GM21717 (cell line): ENCODE measurements at regions not wholly inside any gene's neighbourhood (a gene's known extent, or its start where the extent isn't known, plus 50 kb on each side); places are given as distances from the start of the nearest gene placed in this dataset.

Experiments
- ATAC-seq: cut with Tn5 transposase; IDR thresholded peaks from one replicate; pipeline ENCODE4 v1.9.1; 2021; ENCODE audit warnings: mild to moderate bottlenecking, moderate library complexity; ENCODE audit not compliant: unreplicated experiment

DNA sequence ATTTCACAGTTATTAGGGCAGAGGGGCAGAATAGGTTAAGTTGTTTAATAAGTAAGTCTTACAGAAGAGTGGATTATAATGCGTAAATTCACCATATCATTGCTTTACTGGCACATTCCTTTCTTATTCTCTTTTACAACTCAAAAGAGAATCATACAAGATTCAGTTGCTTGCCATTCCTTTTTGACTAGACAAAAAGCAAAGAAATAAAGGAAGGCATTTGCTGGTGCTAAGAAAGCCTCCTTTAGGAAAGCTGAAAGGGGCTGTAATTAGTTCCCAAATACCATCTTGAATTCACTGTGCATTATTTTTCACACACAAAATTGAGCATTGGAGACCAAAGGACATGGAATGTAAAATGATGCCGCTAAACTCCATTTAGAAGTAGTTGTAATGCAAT is 499.3 kb downstream of the NXPH1 start:
- ATAC-seq = no peak

DNA sequence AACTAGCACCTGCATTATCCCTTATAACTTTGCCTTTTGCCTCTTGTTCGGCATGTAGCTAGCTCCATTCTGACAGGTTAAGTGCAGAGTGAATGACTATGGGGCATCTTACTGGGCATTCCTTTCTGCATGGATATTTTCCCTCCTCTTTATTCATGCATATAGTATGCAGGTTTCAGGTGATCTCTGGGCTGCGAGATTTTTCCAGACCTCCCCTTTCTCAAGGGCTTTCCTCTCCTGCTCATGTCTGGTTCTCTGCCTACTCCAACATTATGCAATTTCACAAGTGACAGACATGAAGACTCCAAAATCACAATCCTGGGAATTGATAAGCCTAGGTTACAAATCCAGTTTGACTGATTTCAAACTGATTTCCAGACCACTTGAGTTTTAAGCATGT is 503.8 kb downstream of the NXPH1 start:
- no peak for ATAC-seq

DNA sequence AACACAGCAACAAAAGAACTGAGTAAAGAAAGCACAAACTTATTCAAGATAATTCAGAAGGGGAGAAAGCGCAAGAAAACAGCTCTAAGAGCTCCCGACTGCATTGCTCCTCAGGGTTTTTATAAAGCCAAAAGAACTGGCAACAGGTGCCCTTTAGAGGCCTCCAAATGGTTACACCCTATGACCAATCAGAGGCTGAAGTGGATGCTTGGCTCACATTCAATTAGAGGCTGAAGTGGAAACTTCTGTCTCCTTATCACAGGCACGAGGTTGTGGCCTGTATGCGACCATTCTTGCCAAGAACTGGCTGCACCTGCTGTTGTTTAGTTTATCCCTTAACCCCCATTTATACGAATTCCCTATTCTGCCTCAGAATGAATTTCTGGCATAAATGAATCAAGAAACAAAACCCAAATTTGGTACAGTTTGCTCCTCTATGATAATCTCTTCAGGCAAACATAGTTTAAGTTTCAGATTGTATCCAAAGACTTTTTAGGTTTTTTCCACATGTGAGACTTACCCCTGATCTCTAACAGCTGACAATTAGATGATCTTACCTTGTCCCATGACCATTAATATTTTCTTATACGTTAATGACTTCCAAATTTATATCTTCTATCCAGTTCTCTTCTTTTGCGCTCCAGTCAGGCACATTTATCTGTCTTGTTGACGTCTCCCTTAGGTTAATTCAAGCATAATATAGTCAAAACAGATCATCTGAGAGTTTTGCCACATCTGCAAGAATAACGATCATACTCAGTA is 504.8 kb downstream of the NXPH1 start:
- ATAC-seq = no peak

DNA sequence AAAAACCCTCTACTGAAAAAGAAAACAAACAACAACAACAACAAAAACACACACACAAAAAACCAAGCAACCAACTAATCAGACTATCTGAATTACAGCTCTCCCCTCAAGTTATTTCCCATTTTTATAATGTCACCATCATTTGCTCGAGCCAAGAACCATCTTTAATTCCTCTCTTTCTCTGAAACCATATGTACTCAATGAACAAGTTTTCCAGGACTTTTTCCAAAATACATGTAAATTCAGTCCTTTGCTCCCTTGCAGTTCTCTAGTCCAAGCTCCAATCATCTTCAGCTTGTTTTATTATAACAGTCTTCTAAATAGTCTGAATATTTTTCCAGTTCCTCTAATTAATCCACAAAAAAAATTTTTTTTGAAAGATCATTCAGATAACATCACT is 506.0 kb downstream of the NXPH1 start:
- no peak for ATAC-seq

DNA sequence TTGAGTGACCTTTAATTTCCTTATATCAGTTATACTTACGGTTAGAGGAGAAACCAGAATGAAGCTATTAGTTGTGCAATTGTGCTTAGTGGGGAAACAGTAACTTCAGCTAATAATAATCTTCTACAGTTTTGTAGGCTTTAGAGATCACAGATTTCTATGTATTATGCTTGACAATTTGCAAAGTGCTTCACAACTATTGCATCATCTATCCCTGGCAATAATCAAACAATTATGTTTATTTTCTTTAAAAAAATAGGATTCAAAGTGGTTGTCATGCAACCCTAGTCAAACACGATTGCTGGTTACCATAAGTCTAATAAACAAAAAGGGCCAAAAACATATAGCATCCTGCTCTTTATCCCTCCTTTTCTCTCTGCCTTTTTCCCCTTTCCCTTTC is 530.3 kb downstream of the NXPH1 start:
- ATAC-seq = no peak

DNA sequence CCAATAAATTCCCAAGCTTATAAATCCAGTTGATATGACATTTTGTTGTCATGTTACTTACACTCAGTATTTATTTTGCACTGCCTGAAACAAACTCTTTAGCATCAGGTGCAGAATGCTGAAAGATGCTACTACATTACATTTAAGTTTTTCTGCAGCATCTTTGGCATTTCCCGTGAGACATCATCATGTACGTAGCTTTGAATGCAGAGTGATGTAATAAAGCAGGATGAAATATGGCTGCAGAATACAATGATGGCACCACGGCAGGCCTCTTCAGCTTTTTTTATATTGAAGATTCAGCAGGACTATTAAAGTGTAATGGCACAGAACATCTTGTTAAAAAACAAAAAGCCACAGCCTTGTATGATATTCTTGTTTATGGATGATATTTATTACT is 531.8 kb downstream of the NXPH1 start:
- ATAC-seq = no peak

DNA sequence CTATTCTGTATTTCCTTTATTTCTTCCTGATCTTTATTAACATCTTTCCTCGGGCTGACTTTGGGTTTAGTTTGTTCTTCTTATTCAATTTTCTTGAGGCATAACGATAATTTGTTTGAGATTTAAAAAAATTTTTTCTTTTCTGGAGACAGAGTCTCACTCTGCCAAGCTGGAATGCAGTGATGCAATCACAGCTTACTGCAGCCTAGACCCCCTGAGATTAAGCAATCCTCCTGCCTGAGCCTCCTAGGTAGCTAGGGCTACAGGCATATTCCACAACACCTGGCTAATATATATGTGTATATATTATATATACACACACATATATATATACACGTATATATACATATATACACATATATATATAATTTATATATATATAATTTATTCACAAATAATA is 540.2 kb downstream of the NXPH1 start:
- no peak for ATAC-seq

DNA sequence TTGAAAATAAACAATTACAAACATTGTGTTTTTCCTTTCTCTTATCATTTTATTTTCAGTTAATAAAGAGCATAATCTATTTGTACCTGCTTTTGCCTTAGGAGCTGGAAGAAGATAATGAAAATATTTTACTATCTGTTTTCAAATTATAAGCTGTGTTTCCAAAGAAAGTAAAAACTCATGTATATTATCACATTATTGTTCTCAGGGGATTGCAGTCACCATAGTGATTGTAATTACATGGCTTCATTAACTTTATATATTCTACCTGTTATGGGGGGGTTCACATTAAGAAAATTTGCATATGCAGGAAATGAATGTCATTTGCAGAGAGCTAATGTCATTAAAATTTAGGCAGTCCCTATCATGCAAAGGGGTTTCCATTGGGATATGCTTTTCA is 542.3 kb downstream of the NXPH1 start:
- ATAC-seq = no peak

DNA sequence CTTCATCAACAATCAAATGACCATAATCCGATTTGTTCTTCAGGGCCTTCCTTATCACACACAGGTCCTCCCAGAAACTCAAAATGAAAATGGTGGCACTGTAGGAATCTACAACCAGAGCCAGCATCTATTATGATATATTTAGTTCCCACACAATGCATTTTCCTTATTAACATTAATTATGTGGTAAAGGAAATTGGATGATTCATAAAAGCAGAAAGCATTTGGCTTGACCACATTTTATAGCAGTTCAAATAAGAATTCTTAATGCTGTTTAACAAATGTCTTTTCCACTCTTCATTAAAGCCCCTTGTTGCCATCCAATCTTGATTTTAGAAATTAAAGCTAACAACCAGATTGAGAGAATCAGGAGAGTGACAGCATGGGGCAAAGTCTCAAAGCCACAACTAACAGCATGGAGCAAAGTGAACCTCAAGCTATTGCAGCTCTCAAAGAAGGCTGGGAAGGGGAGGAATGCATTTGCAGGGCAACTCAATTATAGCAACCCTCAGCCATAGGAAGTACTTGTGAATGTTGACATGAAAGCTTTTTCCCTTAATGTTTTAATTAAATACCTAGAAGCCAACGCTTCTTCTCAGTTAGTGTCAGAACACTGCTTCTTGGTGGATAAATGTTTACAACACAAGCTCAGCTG is 549.1 kb downstream of the NXPH1 start:
- no peak for ATAC-seq

DNA sequence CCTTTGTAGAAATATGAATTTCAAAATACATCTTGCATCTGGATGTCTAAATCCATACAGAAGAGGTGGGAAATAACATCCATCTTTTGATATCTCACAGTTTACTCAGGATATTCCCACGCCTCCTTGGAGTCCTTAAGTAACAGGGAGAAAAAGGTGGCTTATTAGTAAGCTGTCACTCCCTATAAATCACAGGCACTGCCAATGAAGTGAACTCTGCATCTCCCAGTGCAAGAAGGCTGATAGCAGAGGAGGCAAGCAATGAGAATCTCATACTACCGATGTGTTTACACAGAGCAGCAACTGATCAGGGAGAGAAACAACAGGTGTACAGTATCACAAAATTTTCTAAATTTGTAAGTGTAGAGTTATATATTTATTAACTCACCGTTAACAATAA is 551.8 kb downstream of the NXPH1 start:
- no peak for ATAC-seq

DNA sequence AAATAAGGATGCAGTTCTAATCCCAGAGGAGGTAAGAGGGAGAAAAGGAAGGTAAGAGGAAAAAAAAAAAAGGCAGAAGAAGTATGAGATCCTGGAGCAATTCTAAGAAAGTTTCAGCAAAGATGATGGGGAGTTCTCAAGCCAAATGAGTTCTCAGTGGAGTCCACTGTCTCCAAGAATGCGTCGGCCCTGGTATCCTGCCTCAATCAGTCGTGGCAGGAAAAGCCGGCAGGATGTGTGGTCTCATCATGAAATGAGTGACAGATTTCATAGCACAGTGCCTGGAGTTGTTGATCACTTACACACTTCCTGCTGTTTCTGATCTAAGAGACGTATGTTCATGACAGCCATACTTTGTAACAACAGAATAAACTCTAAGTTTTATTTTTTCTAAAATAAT is 554.9 kb downstream of the NXPH1 start:
- ATAC-seq = no peak

DNA sequence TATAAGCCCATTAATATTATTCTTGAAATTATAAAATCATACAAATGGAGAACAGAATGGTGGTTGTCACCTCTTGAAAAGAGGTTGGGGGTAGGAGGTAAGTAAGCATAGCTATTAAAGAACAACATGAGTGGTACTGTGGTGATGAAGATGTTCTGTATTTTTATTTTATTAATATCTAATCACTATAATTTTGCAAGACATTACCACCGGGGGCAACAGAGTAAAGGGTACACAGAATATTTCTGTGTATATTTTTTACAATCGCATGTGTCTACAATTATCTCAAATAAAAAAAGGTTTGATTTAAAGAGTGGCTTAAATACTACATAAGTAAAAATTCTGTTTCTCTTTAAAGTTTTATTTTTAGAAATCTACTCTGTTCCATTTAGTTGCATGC is 557.8 kb downstream of the NXPH1 start:
- no peak for ATAC-seq

DNA sequence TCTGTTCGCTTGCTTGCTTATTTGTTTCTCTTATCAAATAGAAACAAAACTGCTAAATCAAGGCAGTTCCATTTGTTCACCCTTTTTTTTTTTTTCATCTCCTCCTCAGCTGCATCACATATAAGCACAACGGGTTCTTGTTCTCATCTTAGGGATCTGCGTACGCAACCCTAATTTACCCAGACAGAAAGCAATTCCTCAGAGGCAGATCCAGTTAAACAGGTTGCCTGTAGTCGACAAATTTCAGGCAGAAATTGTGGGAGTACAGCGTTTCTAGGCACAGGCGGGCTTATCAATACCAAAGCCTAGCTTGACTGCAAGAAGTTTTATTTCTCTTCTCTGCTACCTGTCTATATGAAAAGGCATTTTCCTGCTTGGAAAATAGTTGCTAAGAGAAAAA is 565.4 kb downstream of the NXPH1 start:
- ATAC-seq = no peak

DNA sequence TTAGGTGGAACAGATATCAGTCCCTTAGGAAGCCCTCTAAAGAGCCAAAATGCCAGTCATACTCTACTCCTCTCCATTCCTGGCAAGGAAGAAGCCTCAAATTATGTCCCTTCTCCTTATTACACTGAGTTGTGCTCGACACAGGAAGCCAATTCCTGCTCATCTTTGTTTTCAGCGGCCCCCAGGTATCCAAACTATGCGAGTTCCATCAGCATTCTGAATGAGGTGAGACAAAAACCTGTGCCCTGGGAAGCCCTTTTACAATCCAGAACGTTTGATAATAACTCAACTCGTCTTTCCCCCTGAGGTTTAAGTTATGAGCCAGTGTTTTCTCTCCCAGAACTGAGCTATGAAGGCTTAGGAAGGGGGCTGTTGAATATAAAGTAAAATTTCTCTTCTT is 580.5 kb downstream of the NXPH1 start:
- ATAC-seq = no peak

DNA sequence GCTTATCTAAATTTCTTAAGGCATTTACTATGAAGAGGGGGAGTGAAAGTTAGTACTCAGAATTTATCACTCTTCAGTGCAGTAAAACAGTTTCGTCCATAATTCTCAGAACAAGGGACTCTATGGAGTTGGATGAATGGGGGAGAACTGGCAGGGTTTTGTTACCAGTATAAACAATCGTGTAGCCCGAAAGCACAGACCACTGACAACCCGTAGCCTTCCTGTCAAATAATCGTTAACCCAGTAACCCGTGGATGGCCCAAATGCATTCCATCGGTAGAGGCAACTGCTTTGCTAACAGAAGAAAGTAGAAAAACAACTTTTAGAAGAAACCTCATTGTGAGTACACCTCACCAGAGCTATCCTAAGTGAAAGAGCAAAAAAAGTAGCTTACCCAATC is 583.9 kb downstream of the NXPH1 start:
- no peak for ATAC-seq

DNA sequence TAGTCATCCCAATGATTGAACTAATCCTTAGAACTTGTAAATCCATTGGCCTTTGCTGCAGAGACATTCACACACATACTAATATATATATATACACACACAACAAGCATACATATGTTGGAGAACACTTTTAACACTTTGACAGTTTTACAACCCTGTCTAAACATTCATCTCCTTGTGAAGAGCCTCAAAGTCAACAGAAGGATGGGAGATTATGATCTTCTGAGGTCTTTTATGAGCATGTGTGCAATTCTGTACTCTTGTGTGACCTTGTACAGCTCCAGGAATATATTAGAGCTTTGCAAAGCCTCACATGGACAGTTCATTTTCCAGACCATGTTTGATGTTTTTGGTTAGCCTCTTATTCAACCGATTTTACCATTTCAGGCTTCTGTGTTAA is 589.0 kb downstream of the NXPH1 start:
- no peak for ATAC-seq

DNA sequence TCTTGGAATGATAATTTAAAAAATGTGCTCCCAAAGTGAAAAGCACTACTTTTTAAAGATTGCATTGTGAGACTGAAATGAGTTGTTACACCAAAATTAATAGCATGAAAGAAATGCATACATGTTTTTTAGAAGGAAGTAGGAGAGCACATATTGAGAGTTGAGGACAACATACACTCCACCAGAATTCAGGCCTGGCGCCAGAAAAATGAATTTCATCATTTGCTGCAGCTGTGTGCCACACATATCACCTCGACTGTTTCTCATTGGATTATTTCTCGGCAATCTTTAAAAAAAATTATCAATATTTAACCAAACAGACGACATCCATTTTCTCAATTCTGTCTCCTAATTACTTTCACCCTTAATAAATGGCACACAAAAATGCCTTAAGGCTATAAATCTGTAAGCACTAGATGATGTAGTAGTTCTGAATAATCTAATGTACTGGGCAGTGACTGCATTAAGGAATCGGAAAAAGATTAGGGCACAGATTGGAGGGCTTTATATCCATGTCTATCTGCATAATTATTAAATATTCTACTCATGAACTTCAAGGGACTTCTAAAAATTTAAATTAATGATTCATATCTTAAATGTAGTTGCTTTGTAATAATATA is 590.4 kb downstream of the NXPH1 start:
- no peak for ATAC-seq

DNA sequence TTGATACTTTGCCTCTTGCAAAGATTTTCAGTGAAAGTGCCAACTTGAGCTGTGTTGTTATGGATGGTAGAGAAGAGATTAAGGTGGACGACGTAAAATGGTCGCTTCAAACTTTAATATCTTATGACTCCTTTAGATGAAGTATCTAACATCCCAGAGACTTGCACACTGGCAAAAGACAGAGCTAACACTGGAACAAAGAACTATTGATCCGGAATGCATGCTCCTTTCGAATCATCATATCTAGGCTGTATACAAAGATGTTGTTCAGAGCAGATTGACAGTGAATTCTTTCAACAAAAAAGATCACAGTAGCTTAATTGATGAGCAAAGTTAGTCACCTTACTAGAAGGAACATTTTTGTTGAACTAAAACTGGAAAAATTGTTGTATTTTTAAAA is 592.7 kb downstream of the NXPH1 start:
- no peak for ATAC-seq

DNA sequence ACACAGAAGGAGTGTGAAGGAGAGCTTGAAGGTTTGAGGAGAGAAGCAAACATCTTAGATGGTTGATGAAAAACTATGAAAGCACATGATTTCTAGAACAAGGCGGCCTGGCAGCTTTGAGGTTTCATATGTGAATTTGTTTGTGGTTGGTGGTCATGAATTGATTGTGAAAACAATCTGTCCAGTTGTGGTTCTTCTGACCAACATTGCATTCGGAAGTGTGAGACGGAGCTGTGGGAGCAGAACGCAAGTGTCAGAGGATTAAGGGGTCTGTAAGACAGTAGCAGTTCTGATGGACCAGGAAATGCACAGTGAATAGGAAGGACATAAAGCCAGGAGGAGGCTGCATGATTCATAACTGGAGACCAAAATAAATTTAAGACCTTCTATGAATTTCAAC is 594.6 kb downstream of the NXPH1 start:
- ATAC-seq = no peak

DNA sequence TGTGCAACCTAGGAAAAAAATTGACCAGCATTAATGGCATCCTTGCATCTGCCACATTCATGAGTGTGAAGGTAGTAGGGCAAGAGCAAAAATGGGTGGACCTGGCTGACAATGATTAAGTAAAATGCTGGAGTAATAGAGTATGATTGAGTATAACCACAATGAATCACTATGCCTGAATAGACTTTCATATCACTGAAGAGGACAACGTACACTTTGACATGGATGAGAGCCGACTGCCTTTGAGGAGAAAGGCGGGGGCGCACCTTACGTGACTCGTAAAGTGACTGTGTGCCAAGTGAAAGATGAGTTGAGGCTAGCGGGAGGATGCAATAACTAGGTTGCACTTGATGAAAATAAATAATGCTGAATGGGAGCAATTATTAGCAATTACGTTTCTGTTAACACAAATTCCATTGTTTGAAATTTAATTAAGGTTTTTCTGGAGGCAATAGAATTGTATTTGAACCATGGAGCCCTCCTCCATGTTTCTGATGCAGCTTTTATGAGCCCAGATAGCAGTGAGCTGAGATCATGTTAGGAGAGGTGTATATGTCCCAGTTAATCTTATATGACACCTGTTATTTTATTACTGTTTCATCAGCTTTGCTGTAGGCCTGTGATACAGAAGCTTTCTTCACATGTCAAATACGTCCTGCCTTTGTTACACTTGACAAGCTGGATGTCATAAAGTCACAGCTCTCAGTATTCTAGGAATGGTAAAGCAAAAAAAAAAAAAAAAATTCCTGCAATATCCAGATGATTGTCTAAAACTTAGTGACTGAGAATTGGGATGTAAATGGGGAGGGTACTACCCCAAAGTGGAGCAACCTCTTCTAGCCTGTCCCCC is 596.5 kb downstream of the NXPH1 start:
- no peak for ATAC-seq

DNA sequence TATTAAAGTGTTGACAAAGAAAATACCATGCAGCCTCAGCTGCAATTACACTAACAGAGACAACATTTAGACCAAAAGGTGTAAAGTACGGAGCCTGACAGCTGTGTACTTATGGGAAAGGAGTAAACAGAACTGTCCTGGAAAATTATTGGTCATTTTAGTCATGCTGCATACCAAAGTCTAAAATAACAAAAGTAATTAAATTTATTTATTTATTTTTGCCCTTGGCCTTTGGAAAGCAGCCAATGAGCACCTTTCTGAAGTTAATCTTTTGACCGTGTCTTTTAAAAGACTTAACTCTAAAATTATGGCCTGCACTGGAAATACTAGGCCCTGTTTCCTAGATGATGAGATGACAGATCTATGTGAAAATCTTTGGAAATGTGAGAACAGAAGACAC is 597.6 kb downstream of the NXPH1 start:
- no peak for ATAC-seq

DNA sequence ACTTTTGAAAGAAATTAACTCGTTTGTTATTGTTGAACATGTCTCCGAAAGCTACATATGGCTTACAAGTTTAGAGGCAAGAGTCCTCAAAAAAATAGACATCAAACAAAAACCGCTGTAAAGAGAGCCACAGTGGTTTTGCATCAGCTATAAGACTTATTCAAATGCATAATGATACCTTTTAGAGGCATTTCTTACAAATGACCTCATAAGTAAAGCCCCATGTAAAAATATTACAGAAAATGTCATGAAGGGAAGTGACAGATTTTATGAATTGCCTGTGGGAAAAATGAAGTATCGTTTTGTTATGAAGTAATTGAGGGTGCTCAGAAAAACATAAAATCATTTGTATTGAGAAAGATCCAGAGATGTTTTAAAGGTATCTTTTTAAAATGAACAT is 598.0 kb downstream of the NXPH1 start:
- no peak for ATAC-seq
